PFSK-1 (cell line): ENCODE measurements at regions not wholly inside any gene's neighbourhood (a gene's known extent, or its start where the extent isn't known, plus 50 kb on each side); places are given as distances from the start of the nearest gene placed in this dataset.

ENCODE experiments used
- POLR2AphosphoS5 ChIP-seq: IDR thresholded peaks from 2 replicates; pipeline ENCODE4 v1.6.1; 2012; ENCODE audit warnings: low read depth, mild to moderate bottlenecking, control low read depth, low read length, moderate library complexity
- REST ChIP-seq, 2 experiments: IDR thresholded peaks; 2 replicates each; pipeline versions ENCODE4 v1.6.1 to v1.8.0; 2011 to 2012; ENCODE audit warnings: low read depth in 2 of 2, low read length in 2 of 2, control low read depth in 1 of 2, inconsistent platforms in 1 of 2, mild to moderate bottlenecking in 1 of 2, moderate library complexity in 1 of 2; ENCODE audit not compliant: insufficient read depth in 1 of 2

- TF ChIP-seq REST (IDR thresholded peaks at IDR 0.05; ENCODE audit: insufficient read depth in 1 of 2, low read depth in 2 of 2, low read length in 2 of 2) (no peak), POLR2AphosphoS5 (no peak)
Observed at GRCh38 chr2:238595750-238596570, 169.2 kb downstream of the ASB1 start.
